COLO668 (cell line): ENCODE measurements at regions not wholly inside any gene's neighbourhood (a gene's known extent, or its start where the extent isn't known, plus 50 kb on each side); places are given as distances from the start of the nearest gene placed in this dataset.
"Not testable (repeated sequence)": the region's sequence is repeated elsewhere in the genome, so short reads cannot be mapped to it uniquely, and the experiment has no call there.

Experiments used
- DNase-seq: peaks from one replicate; lab custom pipeline; 2025; ENCODE audit not compliant: unreplicated experiment; lab: John Stamatoyannopoulos, UW

DNA sequence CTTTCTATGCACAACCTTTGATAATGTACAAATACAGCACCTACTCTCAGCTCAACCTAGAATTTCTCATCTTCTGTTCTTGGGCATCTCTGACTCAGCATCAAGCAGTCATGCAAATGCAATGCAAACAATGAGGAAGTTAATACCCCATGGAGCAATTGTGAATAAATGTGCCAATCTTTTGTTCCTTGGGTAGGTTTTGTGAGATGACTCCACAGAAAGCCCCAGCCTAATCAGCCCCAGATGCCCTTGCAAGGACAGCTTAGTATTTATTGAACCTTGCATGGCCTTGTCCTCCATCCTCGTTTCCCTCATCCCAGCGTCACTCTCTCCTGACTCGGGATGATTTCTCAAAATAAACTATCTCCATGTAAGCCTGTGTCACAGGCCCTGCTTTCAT is 494.7 kb upstream of the NECTIN3 start:
- no peak for DNase-seq

DNA sequence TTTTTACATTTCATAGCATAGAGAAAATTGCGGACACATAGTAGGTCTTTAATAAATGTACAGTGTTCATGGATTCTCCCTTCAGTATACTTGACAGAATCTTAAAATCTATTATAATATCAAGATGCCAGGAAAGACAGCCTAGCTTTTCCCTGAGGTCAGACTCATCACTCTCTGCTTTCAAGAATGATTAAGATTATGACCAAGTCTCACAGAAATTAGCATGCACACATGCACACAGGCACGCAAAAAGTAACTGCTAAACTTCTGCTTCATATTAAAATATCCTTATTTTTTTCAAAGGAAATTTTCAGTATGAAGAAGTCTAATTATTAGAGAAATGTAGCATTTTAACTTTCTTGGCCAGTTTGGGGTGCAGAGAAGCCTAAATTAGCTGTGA is 493.8 kb upstream of the NECTIN3 start:
- no peak for DNase-seq

DNA sequence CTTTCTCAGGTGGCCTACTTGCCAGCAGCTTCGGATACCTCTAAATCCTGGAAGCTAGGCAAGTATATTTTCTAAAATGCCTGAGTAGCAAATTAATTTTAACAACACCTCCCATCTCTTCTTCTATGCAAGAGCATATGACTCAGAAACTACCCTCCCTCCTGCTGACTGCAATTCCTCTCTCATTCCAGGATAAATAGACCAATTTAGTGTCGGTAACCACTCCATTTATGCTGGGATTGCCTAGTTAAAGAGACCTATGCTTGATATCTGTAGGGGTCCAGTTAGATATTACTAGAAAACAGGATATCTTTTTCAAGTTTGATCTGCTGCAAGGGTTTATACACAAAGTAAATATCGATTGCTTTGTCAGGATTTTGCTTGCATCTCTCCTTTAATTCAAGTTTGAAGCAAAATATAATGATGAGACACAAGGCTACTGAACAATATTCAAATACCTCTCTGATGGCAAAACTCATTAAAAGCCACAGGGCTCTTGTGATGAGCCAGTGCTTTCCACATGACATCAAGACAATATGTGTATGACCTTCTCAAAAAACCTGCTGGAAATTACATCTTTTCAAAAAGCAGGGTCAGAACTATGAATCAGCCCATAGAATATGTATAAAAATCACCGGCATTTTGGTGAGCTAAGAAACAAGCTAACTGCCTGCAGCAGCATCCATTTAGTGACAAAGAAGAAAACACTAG is 491.6 kb upstream of the NECTIN3 start:
- DNase-seq: no peak

DNA sequence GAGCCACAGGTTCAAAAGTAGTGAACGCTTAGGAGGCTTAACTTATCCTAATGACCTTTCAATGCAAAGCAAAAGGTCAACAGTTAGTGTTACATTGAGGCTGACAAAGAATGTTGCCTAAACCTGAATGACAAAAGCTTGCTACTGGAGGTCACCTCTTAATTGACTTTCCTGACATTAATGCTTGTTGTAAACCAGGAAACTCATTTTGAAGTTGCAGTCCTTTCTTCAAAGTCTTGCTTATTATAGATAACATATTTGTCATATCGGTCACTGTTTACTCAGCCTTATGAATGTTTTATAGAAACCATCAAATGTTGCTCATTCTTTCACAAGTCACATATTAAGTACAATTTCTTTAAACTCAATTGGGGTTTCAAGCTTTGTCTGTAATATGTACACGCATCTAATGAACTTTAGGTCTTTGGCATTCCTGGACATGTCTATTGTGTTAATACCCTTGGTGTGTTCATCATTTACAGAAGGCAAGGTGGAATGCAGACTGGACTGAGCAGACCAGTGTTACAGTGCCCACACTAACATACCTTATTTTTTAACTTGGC is 488.2 kb upstream of the NECTIN3 start:
- no peak for DNase-seq

DNA sequence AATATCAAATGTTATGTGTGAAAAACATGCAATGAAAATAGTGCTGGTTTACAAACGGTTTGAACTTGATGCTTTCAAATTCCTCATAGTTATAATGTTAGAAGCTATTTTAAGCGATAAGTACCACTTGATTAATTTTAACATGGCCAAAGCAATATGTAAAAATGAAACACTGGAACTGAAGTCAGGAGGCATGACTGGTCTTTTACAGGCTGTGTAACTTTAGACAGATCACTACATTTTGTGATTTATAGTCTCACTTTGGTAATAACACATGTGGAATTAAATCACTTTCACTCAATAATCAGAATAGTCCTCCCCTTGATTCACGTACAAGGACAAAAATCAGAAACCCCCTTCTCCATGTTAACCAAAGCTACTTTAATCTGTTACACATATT is 482.7 kb upstream of the NECTIN3 start:
- DNase-seq: no peak

- no peak for DNase-seq
These were observed 482.3 kb upstream of the NECTIN3 start for GRCh38 chr3:110589341-110589740.

- no peak for DNase-seq
These were observed 477.9 kb upstream of the NECTIN3 start for GRCh38 chr3:110593749-110594148.

DNA sequence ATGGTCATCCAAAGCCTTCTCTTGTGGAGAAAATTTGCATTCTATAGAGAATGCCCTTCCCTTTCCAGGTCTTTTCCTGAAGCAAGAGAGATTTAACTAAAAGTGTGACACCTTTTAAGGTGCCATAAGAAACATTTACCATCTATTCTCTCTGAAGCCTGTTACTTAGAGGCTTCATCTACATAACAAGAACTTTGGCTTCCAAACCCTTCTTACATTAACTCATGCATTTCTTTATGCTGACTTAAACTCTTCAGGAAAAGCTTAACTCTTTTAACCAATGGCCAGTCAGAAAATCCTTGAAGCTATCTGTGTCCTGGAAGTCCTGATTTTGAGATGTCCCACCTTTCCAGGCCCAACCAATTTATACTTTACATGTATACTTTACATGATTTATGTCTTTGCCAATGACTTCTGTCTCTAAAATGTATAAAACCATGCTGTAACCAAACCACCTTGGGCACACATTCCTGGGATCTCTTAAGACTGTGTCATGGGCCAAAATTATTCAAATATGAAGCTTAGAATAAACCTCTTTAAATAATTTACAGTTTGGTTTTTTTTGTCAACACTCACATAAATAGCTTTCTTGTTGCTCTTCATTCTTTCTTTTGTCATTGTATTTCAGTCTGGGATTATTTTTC is 472.6 kb upstream of the NECTIN3 start:
- DNase-seq: no peak

GRCh38 chr3:110608566-110608965 is 463.1 kb upstream of the NECTIN3 start:
- no peak for DNase-seq

DNA sequence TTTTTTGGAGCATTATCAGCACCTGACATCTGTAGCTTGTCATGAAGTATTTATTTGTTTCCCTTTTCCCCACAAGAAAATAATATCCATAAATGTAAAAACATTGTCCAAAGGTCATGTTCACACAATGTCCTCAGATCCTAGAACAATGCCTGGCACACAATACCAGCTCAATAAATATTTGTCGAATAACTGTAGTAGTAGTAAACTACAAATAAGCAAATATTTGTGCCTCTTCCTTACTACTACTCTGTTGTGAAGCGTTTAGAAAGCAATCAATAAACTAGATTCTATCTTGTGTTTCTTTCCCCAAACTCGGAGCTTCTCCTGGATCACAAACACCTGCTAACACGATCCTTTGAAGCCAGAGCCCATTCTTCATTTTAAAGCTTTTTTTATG is 459.6 kb upstream of the NECTIN3 start:
- no peak for DNase-seq

- DNase-seq: no peak
These were observed 457.4 kb upstream of the NECTIN3 start for GRCh38 chr3:110614186-110614585.

DNA sequence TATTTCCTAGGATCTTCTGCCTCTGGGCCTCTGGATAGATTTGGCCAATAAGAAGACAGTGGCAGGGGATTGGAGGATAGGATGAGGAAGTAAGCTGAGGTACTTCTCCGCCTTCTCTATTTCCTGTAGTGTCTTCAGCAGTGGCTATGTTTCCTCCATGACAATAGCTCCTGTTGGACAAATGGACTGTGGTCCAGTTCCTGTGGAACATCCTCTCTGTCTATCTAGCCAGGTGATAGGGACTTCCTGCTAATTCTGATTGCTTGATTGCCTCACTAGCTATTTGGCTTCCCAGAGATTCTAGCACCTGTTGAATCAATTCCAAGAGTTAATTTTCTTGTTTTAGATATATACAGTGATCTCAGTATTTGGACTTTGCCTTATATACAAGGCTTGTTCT is 456.2 kb upstream of the NECTIN3 start:
- DNase-seq: no peak

DNA sequence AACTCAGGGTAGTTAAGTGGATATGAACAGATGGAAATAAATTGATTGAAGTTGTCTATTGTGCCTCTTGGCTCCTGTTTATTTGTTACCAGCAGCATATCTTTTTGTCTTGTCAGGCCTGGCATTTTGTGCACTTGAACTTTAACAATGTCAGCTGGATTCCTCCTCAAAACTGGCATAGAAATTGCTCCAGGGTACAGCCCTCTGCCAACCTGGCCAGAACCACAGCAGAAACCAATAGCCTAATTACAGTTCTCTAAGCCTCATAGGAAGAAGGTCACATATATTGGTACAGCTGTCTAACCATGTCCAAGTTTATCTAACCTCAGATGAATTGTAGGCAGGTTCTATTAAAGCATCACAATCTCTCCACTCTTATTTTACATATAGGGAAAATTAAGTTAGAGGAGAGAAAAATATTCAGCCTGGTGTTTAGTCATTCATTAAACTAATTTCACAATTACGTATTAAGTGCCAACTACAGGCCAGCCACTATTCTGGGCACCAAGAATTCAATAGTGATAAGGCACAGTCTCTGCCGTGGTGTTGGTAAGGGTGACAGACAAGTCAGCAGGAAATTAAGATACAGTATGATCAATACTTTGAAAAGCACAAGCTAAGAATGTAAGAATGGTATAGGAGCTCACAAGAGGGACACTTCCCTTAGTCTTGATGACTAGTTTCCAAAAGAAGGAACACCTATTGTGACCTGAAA is 452.9 kb upstream of the NECTIN3 start:
- DNase-seq: no peak

- no peak for DNase-seq
These were observed 451.5 kb upstream of the NECTIN3 start for GRCh38 chr3:110620118-110620517.

DNA sequence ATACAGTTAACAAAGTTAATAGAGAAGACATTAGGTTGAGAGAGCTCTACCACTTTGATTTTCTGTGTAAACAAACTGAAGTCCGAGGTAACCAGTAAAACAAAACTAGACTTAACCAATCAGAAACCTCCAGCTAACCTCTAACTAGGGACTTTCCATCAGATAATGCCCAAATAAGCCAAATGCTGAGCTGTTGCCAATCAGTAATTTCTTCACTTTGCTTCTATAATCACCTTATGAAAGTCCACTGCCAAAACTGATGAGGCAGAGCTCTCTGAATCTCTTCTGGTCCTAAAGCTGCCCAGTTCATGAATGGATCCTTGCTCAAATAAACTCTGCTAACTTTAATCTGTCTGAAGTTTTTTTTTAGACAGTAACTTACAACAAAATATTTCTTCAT is 448.0 kb upstream of the NECTIN3 start:
- DNase-seq: no peak

GRCh38 chr3:110624576-110624975 is 447.0 kb upstream of the NECTIN3 start:
- DNase-seq: no peak

DNA sequence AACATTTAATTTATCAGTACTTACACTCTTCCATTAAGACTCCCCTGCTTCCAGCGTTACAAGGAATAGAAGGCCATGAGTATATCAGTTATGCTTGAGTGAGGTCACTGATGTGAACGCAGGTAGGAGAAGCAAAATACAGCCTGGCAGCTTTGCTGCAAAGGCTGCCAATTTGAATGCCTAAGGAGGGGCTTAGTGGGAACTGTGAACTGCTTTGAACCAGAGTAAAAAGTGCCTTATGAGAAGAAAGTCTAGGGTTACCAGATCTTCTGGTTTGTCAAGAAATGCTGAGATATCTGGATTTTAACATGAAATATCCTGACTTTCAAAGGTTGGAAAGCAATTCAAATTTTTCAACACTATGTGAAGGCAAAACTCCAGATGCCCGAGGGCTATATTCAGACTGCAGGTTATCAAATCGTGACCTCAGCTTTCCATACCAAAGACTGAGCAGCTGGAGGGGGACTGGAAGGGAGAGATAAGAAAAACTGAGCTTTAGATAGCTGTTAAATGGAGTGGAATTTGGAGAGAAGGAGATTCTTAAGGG is 446.3 kb upstream of the NECTIN3 start:
- no peak for DNase-seq

- not testable (repeated sequence) for DNase-seq
These were observed 444.9 kb upstream of the NECTIN3 start for GRCh38 chr3:110626652-110627111.

- DNase-seq: no peak
These were observed 442.8 kb upstream of the NECTIN3 start for GRCh38 chr3:110628650-110629301.

- DNase-seq: no peak
These were observed 441.7 kb upstream of the NECTIN3 start for GRCh38 chr3:110629917-110630316.

DNA sequence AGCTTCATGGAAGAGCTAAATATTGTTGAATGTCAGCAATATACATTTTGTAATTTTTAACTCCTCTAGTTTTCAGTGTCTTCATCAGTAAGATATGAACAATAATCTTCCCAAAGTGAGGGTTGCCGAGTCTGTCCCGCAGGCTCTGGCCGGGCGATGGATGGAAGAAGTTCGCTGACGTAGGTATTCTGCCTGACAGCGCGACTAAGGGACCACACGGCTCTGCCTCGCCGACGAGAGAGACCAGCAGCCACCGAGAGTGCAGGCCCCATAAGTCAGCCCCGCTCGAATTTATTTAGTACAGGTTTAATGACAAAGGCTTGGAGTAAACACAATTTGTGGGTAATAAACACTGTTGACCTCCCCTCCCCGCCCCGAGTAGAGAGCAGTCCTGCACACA is 427.4 kb upstream of the NECTIN3 start:
- DNase-seq: no peak
